HFF-Myc (cell line): ENCODE measurements at regions not wholly inside any gene's neighbourhood (a gene's known extent, or its start where the extent isn't known, plus 50 kb on each side); places are given as distances from the start of the nearest gene placed in this dataset.

Source experiments
- DNase-seq: peaks from one replicate; pipeline ENCODE4 v3.0.0-alpha.2; 2011; ENCODE audit warnings: low read depth; ENCODE audit errors: extremely low read depth
- H3K4me3 ChIP-seq: replicated peaks from 2 replicates; pipeline ENCODE4 v1.5.1; 2011; ENCODE audit warnings: low read depth, mild to moderate bottlenecking, control low read depth, low read length
- TF ChIP-seq, protein P1 (sequence below): IDR thresholded peaks from 2 replicates; pipeline ENCODE4 v1.5.1; 2012; ENCODE audit warnings: mild to moderate bottlenecking, low read depth, low read length, control low read depth; ENCODE audit errors: missing control alignments

DNA sequence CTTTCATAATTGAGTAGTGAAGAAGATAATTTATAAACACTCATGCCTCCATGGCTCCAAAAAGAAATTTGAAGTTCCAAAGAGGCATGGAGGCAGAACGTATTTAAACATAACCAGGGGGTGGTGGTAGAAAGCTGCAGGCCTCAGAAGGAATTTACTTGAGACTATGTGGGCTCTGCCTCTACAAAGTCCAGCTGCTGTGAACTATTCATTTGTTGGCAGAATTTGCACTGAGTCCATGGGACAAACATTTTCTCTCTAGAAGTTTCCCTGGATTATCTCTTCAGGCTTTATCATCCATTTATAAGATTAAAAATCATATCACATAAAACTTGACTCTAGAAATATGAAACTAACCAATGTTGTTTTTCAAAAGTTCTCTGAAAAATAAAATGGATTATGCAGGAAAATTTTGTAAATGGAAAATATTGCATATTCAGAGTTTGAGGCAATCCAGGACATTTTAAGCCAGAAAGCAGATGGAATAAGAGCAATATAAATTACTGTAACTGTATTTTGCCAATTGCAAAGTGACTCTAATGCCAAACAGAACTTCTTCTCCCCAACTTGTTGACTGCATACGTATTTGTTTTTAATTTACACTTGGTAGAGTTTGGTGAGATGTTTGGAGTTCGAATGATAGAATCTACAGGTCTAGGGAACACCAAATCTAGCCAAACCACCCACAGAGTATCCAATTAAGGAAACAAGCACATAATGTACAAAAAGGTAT, 258.2 kb downstream of the ENC1 start:
- TF ChIP-seq, protein P1, sequence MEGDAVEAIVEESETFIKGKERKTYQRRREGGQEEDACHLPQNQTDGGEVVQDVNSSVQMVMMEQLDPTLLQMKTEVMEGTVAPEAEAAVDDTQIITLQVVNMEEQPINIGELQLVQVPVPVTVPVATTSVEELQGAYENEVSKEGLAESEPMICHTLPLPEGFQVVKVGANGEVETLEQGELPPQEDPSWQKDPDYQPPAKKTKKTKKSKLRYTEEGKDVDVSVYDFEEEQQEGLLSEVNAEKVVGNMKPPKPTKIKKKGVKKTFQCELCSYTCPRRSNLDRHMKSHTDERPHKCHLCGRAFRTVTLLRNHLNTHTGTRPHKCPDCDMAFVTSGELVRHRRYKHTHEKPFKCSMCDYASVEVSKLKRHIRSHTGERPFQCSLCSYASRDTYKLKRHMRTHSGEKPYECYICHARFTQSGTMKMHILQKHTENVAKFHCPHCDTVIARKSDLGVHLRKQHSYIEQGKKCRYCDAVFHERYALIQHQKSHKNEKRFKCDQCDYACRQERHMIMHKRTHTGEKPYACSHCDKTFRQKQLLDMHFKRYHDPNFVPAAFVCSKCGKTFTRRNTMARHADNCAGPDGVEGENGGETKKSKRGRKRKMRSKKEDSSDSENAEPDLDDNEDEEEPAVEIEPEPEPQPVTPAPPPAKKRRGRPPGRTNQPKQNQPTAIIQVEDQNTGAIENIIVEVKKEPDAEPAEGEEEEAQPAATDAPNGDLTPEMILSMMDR, result no peak

DNA sequence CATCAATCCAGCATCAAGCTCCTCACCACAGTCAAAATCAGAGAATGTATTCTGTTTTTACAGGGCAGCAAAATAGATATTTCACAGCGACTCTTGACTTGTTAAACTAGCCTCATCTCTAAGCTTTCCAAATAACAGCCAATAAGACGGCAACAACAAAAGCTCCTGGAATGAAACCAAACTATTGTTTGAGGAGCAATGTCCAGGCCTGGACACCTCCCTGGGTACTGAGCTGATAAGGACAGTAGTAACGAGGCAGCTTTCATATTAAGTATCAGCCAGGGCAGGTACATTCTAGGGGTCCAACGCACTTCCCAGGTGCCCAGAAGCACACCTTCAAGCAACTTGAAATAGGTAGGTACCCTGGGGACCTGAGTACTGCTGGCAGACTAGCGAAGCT, 260.3 kb downstream of the ENC1 start:
- H3K4me3 ChIP-seq, result no peak overlapping the region
- no peak for DNase-seq
- TF ChIP-seq, protein P1, result no peak

More for the DNA sequence above, 258.2 kb downstream of the ENC1 start:
- no peak for DNase-seq
- no peak overlapping the region for H3K4me3 ChIP-seq

DNA sequence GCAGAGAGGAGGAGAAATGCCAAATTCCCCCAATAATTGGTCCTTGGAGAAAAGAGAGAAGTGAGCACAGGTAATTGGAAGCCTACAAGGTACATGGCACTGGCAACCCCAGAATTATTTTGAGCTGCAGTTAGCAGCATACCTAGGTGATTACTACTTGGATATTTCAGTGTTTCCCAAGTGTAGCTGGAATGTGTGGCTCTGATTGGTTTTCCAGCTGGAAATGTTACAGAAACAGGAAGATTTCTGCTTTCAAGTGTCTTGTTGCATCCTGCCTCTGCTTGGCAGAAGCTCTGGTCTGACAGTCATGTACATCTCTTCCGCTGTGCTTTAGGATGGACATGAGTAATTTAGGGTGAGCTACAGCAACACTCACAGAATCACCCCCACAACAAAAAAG, 262.1 kb downstream of the ENC1 start:
- DNase-seq, result no peak
- TF ChIP-seq, protein P1, result no peak
- no peak overlapping the region for H3K4me3 ChIP-seq

DNA sequence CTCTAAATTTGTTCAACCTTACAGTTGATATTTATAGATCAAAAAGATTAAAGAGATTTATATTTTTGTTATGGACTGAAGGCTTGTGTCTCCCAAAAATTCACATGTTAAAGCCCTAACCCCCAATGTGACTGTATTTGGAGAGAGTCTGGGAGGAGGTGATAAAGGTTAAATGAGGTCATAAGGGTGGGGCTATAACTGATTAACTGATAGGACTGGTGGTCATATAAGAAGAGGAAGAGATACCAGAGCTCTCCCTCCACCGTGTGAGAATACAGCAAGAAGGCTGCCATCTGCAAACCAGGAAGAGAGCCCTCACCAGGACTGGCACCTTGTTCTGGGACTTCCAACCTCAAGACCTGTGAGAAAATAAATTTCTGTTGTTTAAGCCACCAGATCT, 264.3 kb downstream of the ENC1 start:
- TF ChIP-seq, protein P1, result no peak
- no peak for DNase-seq

DNA sequence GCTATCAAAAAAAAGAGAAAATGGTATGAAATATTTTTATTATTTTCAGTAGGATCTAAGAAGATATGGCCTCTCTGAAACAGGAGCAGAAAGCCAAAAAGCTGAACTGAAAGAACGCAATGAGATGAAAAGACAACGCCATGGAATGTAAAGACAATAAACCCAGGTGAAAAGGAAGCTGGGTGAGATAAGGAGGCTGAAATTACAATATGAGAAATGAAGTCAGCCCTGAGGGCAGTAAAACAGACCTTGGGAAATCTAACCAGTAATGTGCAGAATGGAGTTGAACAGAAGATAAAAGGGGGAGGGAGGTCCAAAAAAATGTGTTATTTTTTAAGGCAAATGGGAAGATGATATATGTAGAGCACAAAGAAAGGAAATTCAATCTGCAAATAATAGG, 265.3 kb downstream of the ENC1 start:
- no peak for DNase-seq
- no peak overlapping the region for H3K4me3 ChIP-seq
- TF ChIP-seq, protein P1, result no peak

More for the DNA sequence above, 264.3 kb downstream of the ENC1 start:
- H3K4me3 ChIP-seq, result no peak overlapping the region

- no peak for DNase-seq
- TF ChIP-seq, protein P1, result no peak
- no peak overlapping the region for H3K4me3 ChIP-seq
These were observed 265.9 kb downstream of the ENC1 start for GRCh38 chr5:74374656-74375055.

DNA sequence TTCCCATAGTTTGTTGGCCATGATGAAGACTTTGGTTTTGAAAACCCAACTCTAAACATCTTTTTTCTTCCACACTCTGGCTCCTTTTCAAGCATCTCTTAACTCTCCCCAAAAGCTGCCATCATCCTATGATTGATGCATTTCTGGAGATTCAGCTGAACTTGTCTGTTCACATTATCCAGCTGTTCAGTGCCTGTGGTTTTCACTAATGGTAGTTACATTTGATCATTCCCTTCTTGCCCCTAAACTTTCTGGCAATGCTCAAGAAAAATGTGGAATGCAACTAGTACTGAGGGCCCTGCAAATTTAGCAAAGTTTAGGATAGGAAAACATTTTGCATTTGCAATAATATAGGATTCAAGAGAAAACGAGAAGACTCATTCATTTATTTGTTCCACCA, 267.5 kb downstream of the ENC1 start:
- TF ChIP-seq, protein P1, result no peak
- DNase-seq, result no peak
- no peak overlapping the region for H3K4me3 ChIP-seq
